Amygdala (tissue), 56 donors: ENCODE measurements at regions not wholly inside any gene's neighbourhood (a gene's known extent, or its start where the extent isn't known, plus 50 kb on each side); places are given as distances from the start of the nearest gene placed in this dataset.
"Not testable (repeated sequence)": the region's sequence is repeated elsewhere in the genome, so short reads cannot be mapped to it uniquely, and the experiment has no call there.

Experiments used
- DNase-seq, 56 donors: peaks; one replicate each; lab custom pipeline; 2025; lab: John Stamatoyannopoulos, UW

DNA sequence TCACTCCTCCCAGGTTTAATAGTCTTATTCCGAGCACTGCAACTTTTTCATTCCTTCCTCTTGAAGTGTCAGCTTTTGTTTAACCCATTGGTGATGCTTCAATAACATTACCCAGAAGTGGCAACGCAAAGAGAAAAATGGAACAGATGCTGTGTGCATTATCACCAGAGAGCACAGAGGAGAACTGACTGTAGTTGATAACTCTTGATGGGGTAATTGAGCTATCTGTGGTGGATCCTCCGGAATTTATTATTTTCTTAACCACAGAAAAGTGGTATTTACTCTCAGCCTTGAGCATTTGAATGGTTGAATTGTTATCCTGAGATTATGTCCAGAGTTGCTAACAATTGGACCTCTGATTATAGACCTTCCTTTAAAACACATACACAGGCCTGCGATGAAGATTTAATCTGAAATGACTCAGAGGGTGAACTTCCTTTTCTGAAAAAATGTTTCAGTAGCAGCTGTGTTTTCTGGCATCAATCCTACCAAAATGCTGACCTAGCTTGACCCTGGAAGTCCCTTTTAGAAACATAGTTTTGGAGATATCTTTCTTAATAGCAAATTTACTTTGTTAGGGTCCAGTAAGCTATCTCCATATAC, 1584.4 kb upstream of the LRRTM3 start:
- DNase-seq, result no peak

DNA sequence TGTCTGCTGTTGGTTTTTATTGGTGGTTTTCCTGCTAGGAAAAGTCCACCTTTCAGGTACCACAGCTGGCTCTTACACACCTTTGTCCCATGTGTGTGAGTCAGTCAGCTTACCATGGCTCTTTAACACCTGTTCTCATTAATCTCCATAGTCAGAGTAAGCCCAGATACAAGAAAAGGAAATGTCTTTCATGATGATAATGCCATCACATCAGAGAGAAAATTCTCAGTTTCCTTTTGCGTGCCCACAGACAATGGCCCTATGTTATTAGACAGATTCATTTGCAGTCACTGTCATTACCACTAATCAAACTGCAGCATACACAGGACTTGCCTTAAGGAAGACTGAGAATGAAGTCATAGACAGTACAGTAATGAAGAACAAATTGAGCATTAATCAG, 1583.6 kb upstream of the LRRTM3 start:
- no peak for DNase-seq

DNA sequence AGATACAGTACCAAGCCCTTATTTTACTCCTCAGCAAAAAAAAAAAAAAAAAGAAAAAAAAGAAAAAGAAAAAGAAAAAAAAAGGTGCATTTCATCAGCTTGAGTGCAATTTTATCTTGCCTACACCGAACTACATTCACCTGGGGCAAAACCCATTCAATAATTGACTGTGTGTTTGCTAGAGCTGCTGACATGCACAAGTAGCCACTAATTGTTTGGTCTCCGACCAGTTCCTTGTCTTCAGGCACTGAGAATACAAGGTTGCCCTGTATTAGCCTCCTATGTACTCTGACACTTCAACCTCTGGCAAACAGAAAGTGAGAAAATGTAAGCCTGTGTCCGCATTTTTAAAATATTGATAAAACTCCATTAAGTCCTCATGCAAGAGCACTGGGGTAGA, 1579.4 kb upstream of the LRRTM3 start:
- no peak for DNase-seq

DNA sequence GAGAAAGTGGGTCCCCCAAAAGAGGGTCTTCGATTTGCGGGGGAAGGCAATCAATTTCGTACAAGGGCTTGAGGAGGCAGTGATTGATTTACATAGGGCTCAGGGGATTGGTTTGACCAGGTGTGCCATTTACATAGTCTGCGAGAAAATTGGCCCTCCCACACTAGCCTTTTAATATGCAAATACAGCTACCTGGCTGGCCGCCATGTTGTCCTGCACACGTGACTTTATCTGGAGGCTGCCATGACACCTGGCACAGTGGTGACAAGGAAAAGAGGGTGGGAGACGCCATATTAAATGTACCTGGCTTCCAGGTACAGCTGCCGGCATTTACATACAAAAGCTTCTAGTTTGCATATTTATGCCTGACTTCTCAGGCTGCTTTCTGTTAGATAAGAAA, 1577.2 kb upstream of the LRRTM3 start:
- DNase-seq, result no peak

DNA sequence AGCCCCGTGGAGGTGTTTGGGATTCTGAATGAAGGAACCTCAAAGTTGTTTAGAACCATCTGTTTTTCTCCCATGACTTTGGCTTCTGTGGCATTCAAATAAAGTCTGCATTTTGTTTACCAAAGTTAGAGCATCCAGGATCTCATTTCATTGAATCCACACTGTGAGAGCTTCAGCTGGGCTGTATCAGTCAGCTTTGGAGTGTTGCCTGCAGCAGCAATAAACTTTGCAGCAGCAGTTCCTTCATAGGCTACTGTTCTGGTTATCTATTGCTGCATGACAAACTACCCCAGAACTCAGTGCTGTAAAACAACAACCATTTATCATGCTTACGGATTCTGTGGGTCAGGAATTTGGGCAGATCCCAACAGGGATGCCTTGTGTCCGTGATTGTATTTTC, 1575.2 kb upstream of the LRRTM3 start:
- no peak for DNase-seq

DNA sequence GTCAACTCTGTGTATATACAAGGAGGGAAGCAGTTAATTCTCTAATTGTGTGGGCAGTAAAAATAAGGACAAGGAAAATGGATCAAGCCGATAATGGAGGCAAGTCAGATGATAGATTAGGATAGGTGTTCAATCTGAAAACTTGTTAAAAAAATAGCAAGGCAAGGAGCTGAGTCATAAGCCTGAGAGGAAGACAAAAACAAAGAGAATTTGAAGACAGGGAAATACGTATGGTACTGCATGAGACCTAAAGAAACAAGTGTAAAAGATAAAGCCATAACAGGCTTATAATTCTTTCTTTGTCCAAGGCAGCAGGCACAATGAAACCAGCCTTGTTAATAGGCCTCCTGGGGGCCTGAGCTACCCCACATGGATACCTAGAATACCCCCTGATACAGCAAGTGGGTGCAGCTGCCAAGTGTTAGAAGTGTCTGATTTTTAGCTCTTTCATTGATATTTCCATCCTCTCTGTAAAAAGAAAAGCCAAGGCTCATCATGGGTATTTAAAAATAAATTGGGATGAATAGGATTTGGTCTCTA, 1570.6 kb upstream of the LRRTM3 start:
- no peak for DNase-seq

DNA sequence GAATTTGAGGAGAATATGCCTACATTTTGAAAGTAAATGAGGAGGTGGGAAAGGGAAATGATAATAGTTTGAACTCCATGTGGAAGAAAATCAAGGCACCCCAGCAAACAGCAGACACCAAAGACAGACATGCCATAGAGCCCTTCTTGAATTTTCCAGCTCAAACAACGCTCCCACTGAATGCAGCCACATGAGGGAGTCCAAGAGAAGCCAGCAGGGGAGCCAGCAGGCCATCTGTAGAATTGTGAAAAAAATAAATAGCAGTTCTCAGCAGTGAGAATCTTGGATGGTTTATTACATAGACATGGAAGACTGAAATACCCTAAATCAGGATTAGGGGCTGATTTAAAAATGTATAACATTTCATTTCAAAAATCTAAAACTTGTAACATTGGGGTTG, 1567.3 kb upstream of the LRRTM3 start:
- DNase-seq, result peak in 2 of 56 donors; percentile 2 to 11

DNA sequence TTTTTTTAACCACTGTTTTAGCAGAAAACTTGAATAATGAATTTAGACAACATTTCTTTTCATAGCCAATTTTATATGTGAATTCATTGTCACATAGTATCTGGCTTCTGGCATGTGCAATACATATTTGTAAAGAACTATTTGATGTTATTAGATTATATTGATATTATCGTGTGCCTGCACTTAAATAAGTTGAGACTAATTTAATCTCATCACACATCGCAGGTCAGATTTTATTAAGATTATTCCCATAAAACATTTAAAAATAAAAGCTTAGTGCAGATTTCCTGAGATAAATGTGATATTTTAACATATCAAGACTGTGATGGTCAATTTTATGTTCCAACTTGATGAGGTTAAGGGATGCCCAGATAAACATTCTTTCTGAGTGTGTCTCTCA, 1565.3 kb upstream of the LRRTM3 start:
- no peak for DNase-seq

DNA sequence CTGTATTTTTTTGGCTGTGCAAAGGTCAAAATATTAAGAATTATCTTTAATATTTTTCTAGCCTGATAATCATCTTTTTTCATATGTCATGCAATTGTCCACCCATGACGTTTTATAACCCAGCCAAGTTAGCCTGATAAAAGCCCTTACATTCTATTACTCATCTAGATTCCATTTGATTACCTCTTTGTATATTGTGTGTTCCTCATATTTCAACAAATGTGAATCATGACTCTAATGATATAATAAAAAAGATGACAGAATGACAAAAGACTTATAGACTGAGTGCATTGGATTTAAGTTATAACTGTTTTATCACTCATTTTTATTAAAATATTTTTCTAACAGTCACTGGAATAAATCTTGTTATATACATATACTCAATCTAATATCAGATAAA, 1560.0 kb upstream of the LRRTM3 start:
- DNase-seq, result no peak

DNA sequence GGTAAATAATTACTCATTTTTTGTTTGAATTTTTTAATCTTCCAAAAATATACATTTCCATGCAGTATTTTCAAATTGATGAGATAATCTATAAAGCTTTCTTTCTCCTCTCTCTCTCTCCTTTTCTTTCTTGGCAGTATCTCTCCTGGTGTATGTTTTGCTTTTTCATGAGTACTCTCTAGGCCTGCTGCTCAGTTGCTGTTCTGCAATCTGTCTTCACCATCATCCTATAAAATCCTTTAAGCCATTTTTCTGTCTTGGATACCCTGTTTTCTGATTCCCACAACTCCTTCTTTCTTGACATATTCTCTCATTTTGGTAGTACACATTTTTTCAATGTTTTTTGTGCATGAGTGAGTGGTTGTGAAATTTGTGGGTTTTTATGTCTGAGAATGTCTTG, 1558.1 kb upstream of the LRRTM3 start:
- DNase-seq, result no peak

DNA sequence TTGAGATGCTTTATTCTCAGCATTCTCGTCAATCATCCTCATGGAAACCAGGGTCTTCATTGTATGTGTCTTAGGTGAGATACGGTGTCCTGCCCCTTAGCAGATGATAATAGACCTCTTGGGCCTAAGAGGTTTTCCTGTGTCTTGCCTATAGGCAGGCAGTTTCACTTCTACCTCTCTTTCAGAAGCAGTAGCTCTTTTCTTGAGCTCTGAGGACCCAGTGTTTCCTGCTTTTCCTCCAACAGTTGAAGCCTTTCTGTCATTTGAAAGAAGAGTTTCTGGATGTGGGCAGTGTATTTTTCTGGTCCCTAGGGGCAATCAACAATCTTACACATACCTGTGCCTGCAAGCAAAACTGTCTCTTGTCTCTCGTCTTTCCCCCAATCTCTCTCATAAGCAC, 1550.3 kb upstream of the LRRTM3 start:
- no peak for DNase-seq

DNA sequence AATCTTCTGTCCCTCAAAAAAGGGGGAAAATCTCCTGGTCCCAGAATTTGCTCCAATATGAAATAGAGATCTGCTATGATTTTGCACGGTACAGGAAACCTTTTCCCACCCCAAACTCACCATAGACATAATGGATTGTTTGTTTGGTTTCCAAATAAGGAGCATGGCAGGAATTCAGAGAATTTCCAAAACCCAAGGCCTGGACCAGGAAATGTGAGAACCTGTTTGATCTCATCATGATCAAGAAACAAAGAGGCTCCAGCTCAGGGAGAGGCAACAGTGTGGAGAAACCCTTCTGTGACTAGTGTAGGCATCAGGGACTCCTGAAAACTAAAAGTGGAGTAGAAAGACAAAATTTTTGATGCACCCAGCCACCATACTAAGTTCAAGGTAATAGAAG, 1548.1 kb upstream of the LRRTM3 start:
- DNase-seq, result no peak

DNA sequence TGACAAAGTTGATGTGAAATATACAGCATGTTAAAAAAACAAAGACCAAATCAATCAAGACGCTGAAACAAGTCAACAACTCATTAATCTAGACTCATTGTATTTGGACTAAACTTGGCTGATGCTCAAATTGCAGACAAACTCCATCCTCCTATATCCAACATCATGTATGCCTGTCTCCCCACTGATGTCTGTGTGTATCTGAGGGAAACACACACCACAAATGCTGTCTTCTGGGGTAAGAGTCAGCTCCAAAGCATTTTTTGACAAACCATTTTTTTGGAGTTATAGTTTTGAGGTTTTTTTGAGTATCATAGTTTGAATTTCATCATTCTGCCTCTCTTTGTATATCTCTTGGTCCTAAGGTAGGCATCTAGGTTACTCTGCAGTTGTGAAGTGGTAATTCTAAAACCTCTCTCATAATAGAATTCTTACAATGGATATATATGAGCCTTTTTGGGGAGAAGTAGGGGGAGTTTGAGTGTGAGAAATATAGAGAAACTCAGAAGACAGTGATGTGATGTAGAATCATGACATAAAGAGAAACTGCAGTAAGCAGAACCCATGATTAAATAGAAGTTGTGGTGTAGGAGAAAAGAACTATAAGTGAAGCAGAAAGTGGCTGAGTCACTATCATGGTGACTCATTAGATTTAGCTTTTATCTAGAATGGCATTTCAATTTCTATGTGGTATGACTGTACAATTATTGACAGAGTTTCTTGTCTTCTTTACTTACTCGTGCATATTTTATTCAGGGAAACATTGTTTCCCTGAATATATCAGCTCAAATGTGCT, 1531.1 kb upstream of the LRRTM3 start:
- no peak for DNase-seq

DNA sequence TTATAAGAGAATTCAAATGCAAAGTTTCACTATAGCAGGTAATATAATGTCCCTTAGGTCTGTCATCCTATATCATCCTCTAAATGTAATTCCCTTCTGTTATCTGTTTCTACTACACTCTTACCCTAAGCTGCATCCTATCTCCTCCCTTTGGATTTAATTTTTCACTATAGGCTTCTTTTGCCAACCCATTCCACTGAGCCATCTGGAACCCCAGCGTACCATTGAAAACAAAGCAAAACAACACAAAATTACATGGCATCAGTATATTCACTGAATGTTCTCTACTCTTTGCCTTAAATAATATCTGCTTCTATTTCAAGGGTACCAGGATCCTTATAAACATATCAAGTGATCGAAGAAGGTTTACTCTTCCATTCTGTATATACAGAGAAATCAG, 1530.2 kb upstream of the LRRTM3 start:
- no peak for DNase-seq

DNA sequence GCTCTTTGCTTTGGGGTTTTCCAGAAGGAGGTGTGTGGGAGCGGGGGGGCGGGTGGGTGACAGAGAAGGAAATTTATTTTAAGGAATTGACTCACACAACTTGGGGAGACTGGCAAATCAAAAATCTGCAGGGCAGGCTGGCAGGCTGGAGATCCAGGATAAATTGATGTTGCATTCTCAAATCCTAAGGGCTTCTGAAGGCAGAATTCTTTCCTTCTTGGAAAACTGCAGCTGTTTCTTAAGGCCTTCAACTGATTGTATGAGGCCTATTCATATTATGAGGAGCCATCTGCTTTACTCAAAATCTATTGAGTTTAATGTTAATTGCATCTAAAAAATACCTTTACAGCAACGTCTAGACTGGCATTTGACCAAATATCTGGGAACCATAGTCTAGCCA, 1528.8 kb upstream of the LRRTM3 start:
- no peak for DNase-seq

DNA sequence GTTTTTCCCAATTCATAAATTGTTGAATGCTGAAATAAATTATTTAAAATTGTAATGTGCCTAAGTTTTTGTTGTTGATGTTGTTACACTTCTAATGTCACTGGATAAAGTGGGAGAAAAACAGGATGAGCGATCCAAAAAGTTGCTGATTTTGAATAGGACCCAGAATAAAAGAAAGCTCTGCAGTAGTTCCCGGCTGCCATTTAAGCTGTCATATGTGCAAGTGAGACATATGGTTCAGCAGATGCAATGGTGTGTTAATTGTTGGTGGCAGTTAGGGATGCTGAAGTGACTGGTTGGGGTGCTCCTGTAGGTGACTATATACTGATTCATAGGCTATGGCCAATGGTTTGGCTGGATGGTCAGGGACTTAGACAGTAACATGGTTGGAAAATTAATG, 1517.4 kb upstream of the LRRTM3 start:
- DNase-seq, result no peak

DNA sequence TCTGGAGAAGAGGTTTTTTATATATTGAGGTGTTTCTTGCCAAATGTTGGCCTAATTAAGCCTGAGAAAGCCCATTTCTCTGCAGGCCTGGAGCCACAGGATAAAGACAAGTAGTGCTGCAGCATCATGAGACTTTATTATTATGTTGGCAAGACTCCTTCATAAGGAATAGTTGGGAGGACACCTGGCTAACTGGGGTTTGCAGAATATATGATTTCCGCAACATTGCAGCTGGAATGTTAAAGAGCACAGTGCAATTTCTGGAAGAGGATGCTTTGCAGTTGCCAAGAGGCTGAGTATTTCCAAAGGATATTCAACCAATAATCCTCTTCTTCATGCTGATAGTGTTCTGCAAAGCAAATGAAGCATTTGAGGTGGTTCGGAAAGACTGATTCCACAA, 1512.8 kb upstream of the LRRTM3 start:
- DNase-seq, result no peak

DNA sequence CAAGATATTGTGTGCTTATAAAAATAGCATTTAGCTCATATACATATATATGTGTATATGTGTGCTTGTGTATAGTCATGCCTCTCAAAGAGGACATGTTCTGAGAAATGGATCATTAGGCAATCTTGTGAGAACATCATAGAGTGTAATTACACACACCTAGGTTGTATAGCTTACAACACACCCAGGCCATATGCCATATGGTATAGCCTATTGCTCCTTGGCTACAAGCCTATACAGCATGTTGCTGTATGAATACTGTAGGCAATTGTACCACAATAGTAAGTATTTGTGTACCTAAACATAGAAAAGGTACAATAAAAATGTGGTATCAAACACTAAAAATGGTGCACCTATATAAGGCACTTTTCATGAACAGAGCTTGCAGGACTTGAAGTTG, 1510.5 kb upstream of the LRRTM3 start:
- DNase-seq, result no peak

DNA sequence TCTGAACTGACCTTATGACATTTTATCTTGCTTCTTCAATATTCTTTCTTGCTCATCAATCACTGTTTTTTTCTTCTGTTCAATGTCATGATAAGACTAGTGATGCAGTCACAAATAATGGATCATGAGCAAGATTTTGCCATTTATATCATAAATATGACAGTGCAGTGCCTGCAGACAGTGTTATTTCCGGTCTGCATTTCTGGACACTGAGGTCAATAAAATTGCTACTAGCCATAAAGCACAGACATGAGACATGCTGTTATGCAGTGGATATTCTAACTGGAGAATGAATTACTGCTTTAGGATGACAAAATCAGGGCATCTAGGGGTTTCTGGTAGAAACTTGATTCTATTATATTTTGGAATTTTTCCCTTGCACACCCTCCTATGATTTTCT, 1509.7 kb upstream of the LRRTM3 start:
- DNase-seq, result no peak

DNA sequence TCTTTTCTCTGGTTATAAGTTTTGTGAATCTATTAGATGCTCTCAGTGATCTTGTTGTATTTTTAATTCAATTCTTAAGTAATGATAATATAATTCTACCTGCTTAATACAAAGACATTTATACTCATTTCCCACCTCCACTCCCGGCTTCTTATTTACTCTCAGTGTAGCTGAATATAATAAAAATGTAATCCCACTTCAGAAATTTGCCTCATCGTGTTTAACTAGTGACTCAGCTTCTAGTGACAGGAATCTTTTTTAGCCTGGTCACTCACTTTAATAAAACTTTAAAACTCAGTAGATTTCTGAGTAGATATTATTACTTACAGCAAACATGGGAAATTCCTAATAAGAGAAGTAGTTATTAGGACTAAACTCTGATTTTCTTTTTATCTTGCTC, 1506.2 kb upstream of the LRRTM3 start:
- no peak for DNase-seq

DNA sequence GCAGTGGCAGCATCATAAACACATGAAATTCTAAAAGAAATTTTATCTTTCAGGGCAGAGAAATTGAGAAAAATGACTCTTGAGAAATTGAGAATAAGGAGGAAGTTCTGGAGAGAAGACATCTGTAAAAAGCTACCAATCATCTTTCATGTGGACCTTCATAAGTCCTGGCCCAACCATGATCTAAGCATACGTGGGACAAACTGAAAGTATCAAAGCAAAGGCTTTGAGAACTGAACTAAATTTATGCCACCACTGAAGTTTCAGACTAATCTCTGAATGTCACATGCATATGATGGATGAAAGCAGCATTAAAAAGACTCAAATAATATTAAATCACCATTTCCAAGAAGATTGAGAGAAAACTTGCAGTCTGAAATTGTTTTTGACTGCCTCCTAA, 1502.8 kb upstream of the LRRTM3 start:
- DNase-seq, result no peak

DNA sequence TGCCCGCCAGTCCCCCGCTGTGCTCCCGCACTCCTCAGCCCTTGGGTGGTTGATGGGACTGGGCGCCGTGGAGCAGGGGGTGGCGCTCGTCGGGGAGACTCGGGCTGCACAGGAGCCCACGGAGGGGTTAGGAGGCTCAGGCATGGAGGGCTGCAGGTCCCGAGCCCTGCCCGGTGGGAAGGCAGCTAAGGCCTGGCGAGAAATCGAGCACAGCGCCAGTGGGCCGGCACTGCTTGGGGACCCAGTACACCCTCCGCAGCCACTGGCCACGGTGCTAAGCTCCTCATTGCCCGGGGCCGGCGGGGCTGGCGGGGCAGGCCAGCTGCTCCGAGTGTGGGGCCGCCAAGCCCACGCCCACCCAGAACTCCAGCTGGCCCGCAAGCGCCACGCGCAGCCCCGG, 1496.5 kb upstream of the LRRTM3 start:
- not testable (repeated sequence) for DNase-seq
